ENCODE measurements at regions not wholly inside any gene's neighbourhood (a gene's known extent, or its start where the extent isn't known, plus 50 kb on each side); places are given as distances from the start of the nearest gene placed in this dataset.

- no peak for TF ChIP-seq CTCF (IDR thresholded peaks at IDR 0.05)
- TF ChIP-seq POLR2A (IDR thresholded peaks at IDR 0.05), result no peak
Measured at GRCh38 chr5:4873652-4874051, 266.5 kb upstream of the ADAMTS16 start.
